ENCODE measurements at regions not wholly inside any gene's neighbourhood (a gene's known extent, or its start where the extent isn't known, plus 50 kb on each side); places are given as distances from the start of the nearest gene placed in this dataset.
A peak's percentile ranks its signal among the peaks of the same experiment; 100 is the strongest.

DNA sequence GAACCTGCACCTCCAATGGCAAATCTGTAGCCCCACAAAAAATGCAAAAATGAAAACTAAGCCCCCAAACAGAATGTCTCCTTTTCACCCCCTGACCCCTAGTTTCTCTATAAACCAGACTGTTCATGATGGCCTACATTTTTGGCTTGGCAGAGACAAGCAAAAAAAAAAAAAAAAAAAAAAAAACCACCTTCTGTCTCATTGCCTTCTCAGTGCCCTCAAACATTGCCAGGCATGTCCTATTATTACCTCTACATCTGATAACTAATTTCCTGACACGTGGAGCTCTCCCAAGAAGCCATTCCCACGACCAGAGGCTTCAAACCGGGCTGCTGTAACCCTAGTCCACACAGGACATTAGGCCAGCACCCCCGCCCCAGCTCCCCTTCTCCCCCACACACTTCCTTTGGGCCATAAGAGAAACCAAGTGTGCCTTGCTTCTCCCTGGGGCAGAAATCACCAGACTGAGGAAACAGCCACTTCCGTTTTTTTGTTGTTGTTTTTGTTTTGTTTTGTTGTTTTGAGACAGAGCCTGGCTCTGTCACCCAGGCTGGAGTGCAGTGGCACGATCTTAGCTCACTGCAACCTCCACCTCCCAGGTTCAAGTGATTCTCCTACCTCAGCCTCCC, 65.4 kb downstream of the GPR6 start:
- Mint-ChIP-seq H3K27me3 (no peaks in the 10 kb centered on the region), H3K27ac (no peak overlapping the region), H3K4me1 (peaks cover 9 to 17% (median 13%) of the 10 kb centered on the region in 7 donors), H3K4me3 (no peak overlapping the region), H3K36me3 (no peaks in the 10 kb centered on the region), H3K9me3 (no peaks in the 10 kb centered on the region)
- no peaks in the 10 kb centered on the region for H3K27me3 ChIP-seq (ENCODE audit: control insufficient read depth in 2 of 2, insufficient read depth in 2 of 2, low read length in 2 of 2)
- H3K27ac ChIP-seq (ENCODE audit: low read depth, low read length) = no peak overlapping the region
- no peak for ATAC-seq
- intact Hi-C loops (cut with micrococcal nuclease) = loop anchor here in 1 of 2 donors (5.0 kb wide), 1 partner anchor 856 kb away; no protein-coding TSS in a partner anchor
- H3K36me3 ChIP-seq (ENCODE audit: control insufficient read depth in 2 of 3, insufficient read depth in 3 of 3, low read length in 3 of 3) = no peaks in the 10 kb centered on the region
- no peak overlapping the region for H3K4me3 ChIP-seq (ENCODE audit: low read length)
- no peak for DNase-seq
- peaks cover 0 to 14% of the 10 kb centered on the region in 2 donors for H3K4me1 ChIP-seq (ENCODE audit: control insufficient read depth in 2 of 2, insufficient read depth in 2 of 2, low read length in 2 of 2)
- ChIA-PET POLR2A (no interaction called here), CTCF (interaction anchor here (0.6 to 0.7 kb wide), 2 partner anchors 346 to 1585 kb away, joined by 3 to 4 read pairs; no protein-coding TSS in a partner anchor)
- H3K9me3 ChIP-seq (ENCODE audit: control insufficient read depth in 2 of 3, low read length in 3 of 3) = no peaks in the 10 kb centered on the region

GRCh38 chr6:110044096-110044495, 66.0 kb downstream of the GPR6 start:
- POLR2A ChIA-PET = no interaction called here
- Histone ChIP-seq H3K27ac (ENCODE audit: low read depth, low read length) (no peak overlapping the region), H3K36me3 (ENCODE audit: control insufficient read depth in 2 of 3, insufficient read depth in 3 of 3, low read length in 3 of 3) (no peaks in the 10 kb centered on the region), H3K4me3 (ENCODE audit: low read length) (no peak overlapping the region), H3K9me3 (ENCODE audit: control insufficient read depth in 2 of 3, low read length in 3 of 3) (no peaks in the 10 kb centered on the region), H3K4me1 (ENCODE audit: control insufficient read depth in 2 of 2, insufficient read depth in 2 of 2, low read length in 2 of 2) (peaks cover 0 to 12% of the 10 kb centered on the region in 2 donors), H3K27me3 (ENCODE audit: control insufficient read depth in 2 of 2, insufficient read depth in 2 of 2, low read length in 2 of 2) (no peaks in the 10 kb centered on the region)
- Mint-ChIP-seq H3K36me3 (no peaks in the 10 kb centered on the region), H3K9me3 (no peaks in the 10 kb centered on the region), H3K27me3 (no peaks in the 10 kb centered on the region), H3K27ac (no peak overlapping the region), H3K4me1 (peaks cover 9 to 16% (median 12%) of the 10 kb centered on the region in 7 donors), H3K4me3 (no peak overlapping the region)
- CTCF ChIA-PET = interaction anchor here (0.6 to 0.7 kb wide), 2 partner anchors 346 to 1585 kb away, joined by 3 to 4 read pairs; no protein-coding TSS in a partner anchor
- intact Hi-C loops (cut with micrococcal nuclease) = loop anchor here in 1 of 2 donors (5.0 kb wide), 1 partner anchor 857 kb away; no protein-coding TSS in a partner anchor
- no peak for DNase-seq
- no peak for ATAC-seq

- Mint-ChIP-seq H3K36me3 (no peaks in the 10 kb centered on the region), H3K4me1 (peaks cover 4 to 11% (median 7%) of the 10 kb centered on the region in 7 donors), H3K27ac (no peak overlapping the region), H3K27me3 (peaks cover 0 to 3% (median 0%) of the 10 kb centered on the region in 5 donors), H3K4me3 (no peak overlapping the region), H3K9me3 (no peaks in the 10 kb centered on the region)
- ATAC-seq (no peak), DNase-seq (no peak)
- no peak overlapping the region for H3K27ac ChIP-seq (ENCODE audit: low read depth, low read length)
- H3K27me3 ChIP-seq (ENCODE audit: control insufficient read depth in 2 of 2, insufficient read depth in 2 of 2, low read length in 2 of 2) = no peaks in the 10 kb centered on the region
- H3K4me3 ChIP-seq (ENCODE audit: low read length) = no peak overlapping the region
- ChIA-PET CTCF (no interaction called here), POLR2A (no interaction called here)
- no peaks in the 10 kb centered on the region for H3K9me3 ChIP-seq (ENCODE audit: control insufficient read depth in 2 of 3, low read length in 3 of 3)
- H3K36me3 ChIP-seq (ENCODE audit: control insufficient read depth in 2 of 3, insufficient read depth in 3 of 3, low read length in 3 of 3) = no peaks in the 10 kb centered on the region
- peaks cover 0 to 7% of the 10 kb centered on the region in 2 donors for H3K4me1 ChIP-seq (ENCODE audit: control insufficient read depth in 2 of 2, insufficient read depth in 2 of 2, low read length in 2 of 2)
- intact Hi-C loops (cut with micrococcal nuclease) = loop anchor here in 1 of 2 donors (5.0 kb wide), 1 partner anchor 857 kb away; no protein-coding TSS in a partner anchor
Measured at GRCh38 chr6:110044622-110045021, 66.5 kb downstream of the GPR6 start.

DNA sequence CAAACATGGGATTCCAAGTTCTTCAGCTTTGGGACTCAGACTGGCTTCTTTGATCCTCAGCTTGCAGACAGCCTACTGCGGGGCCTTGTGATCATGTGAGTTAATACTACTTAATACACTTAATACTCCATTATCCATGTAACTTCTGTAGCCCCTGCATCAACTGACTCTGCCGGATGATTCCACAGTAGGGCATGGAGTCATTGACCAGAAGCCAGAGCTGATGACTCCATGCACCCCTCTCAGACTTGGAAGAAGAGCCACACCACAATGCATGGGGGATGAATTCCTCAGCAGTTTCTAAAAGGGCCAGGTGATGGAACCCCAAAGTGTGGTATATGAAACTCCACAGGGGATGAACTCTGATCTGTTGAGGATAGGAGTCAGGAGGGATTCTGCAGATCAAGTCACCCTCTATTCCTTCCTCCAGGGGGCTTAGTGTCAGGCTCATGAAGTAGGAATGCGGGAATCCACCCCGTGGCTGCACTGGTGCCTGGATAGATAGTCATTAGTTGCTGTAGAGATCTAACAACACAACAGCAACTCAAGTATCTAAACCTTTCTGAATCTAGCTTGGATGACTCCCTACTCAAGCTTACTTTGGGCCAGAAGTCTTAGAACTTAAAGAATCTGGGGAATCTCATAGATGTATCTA, 70.2 kb downstream of the GPR6 start:
- Histone ChIP-seq H3K4me1 (ENCODE audit: control insufficient read depth in 2 of 2, insufficient read depth in 2 of 2, low read length in 2 of 2) (no peaks in the 10 kb centered on the region), H3K27ac (ENCODE audit: low read depth, low read length) (no peak overlapping the region), H3K4me3 (ENCODE audit: low read length) (no peak overlapping the region), H3K27me3 (ENCODE audit: control insufficient read depth in 2 of 2, insufficient read depth in 2 of 2, low read length in 2 of 2) (no peaks in the 10 kb centered on the region), H3K9me3 (ENCODE audit: control insufficient read depth in 2 of 3, low read length in 3 of 3) (no peaks in the 10 kb centered on the region), H3K36me3 (ENCODE audit: control insufficient read depth in 2 of 3, insufficient read depth in 3 of 3, low read length in 3 of 3) (no peaks in the 10 kb centered on the region)
- no peak for ATAC-seq
- peak overlapping the region in 1 of 9 donors; percentile 56 for H3K27ac Mint-ChIP-seq
- DNase-seq = no peak
- ChIA-PET CTCF (interaction anchor here (0.6 to 3.8 kb wide), 2 partner anchors 9 to 634 kb away, joined by 3 to 21 read pairs; no protein-coding TSS in a partner anchor), POLR2A (interaction anchor here (0.8 kb wide), 1 partner anchor 663 kb away, joined by 3 read pairs; no protein-coding TSS in a partner anchor)
- no peak overlapping the region for H3K4me3 Mint-ChIP-seq
- H3K4me1 Mint-ChIP-seq = no peaks in the 10 kb centered on the region
- H3K9me3 Mint-ChIP-seq = no peaks in the 10 kb centered on the region
- peaks cover 0 to 9% (median 6%) of the 10 kb centered on the region in 5 donors for H3K27me3 Mint-ChIP-seq
- no peaks in the 10 kb centered on the region for H3K36me3 Mint-ChIP-seq
- intact Hi-C loops (cut with micrococcal nuclease) = no loop called here

DNA sequence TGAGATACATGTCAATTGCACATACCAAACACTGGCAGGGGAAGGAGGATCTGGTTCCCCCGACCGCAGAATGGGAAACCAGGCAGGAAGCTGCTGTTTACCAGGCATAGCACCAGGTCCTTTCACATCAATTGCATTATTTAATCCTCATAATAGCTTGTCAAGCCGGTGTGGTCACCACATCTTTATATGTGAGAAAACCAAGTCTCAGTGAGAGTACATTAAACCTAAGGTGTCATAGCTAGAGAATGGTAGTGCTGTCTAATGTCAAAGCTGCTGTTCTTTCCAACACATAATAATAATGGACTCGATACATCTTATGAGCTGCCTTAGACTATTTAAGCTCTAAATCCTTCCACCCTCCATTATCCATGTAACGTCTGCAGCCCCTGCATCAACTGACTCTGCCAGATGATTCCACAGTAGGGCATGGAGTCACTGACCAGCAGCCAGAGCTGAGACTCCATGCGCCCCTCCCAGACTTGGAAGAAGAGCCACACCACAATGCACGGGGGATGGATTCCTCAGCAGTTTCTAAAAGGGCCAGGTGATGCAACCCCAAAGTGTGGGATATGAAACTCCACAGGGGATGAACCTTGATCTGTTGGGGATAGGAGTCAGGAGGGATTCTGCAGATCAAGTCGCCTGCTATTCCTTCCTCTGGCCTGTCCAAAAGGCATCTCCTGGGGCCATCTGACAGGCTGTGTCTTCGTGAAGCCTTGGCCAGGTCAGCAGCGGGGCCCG, 71.8 kb downstream of the GPR6 start:
- ATAC-seq (no peak), DNase-seq (no peak)
- H3K4me1 ChIP-seq (ENCODE audit: control insufficient read depth in 2 of 2, insufficient read depth in 2 of 2, low read length in 2 of 2) = no peaks in the 10 kb centered on the region
- Mint-ChIP-seq H3K36me3 (no peaks in the 10 kb centered on the region), H3K4me3 (no peak overlapping the region), H3K27ac (no peak overlapping the region), H3K4me1 (no peaks in the 10 kb centered on the region), H3K9me3 (no peaks in the 10 kb centered on the region), H3K27me3 (peaks cover 0 to 15% (median 7%) of the 10 kb centered on the region in 5 donors)
- intact Hi-C loops (cut with micrococcal nuclease) = no loop called here
- no peak overlapping the region for H3K4me3 ChIP-seq (ENCODE audit: low read length)
- no peaks in the 10 kb centered on the region for H3K9me3 ChIP-seq (ENCODE audit: control insufficient read depth in 2 of 3, low read length in 3 of 3)
- ChIA-PET POLR2A (no interaction called here), CTCF (interaction anchor here (3.8 kb wide), 1 partner anchor 11 kb away, joined by 21 read pairs; no protein-coding TSS in a partner anchor)
- H3K36me3 ChIP-seq (ENCODE audit: control insufficient read depth in 2 of 3, insufficient read depth in 3 of 3, low read length in 3 of 3) = no peaks in the 10 kb centered on the region
- no peak overlapping the region for H3K27ac ChIP-seq (ENCODE audit: low read depth, low read length)
- H3K27me3 ChIP-seq (ENCODE audit: control insufficient read depth in 2 of 2, insufficient read depth in 2 of 2, low read length in 2 of 2) = no peaks in the 10 kb centered on the region
